ENCODE measurements at regions not wholly inside any gene's neighbourhood (a gene's known extent, or its start where the extent isn't known, plus 50 kb on each side); places are given as distances from the start of the nearest gene placed in this dataset.
"Not testable (repeated sequence)": the region's sequence is repeated elsewhere in the genome, so short reads cannot be mapped to it uniquely, and the experiment has no call there.

DNA sequence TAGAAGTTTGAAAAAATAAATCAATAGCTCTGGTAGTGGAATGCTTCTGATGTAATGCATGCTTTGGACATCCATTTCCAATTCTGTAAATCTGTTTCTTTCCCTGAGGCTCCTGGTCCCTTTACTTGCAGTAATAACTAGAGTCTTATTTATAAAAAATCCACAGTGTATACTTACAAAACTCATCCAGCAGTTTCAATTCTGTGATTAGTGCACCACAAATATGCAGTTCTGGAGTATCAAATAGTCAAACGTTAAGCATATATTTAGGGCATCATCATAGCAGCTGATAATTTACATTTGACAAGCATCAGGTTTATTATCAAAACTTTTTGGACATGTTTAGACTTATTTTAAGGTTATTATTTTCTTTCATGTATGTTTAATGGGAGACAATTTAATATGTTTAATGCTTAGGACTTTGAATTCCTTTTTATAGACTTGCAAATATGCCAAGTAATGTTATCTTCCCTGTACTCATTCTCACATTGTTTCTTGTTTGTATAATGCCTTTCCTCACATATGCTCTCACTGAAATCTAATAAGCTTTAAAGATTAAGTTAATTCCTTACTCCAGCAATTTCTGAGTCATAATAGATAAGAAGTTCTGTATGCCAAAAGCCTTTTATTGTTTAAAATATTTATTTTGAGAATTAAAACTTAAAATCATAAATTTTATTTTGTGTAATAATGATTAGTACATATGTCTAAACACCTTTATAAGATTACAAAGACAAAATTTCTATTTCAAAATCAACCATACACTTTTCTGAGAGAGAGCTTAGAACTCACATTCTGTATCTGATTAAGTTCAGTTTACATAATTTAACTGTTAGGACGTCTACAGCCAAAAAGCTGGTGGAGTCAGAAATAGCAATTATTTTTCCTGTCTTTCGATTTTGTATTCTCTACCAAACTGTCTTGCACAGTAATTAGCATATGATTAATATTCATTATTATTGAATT lies 341.5 kb upstream of the TMEFF2 start:
- H3K27ac ChIP-seq: no peak overlapping the region
- DNase-seq (ENCODE audit: low read depth in 1 of 2, low spot score in 2 of 2): no peak
- H3K9me3 ChIP-seq (replicated peaks): no peaks in the 10 kb centered on the region
- no peaks in the 10 kb centered on the region for H3K36me3 ChIP-seq
- H3K4me1 ChIP-seq (replicated peaks): no peaks in the 10 kb centered on the region
- no peak overlapping the region for H3K4me3 ChIP-seq
- no peaks in the 10 kb centered on the region for H3K27me3 ChIP-seq (replicated peaks)

GRCh38 chr2:192534072-192534471 lies 339.3 kb upstream of the TMEFF2 start:
- no peak overlapping the region for H3K4me3 ChIP-seq
- no peaks in the 10 kb centered on the region for H3K4me1 ChIP-seq (replicated peaks)
- DNase-seq (ENCODE audit: low read depth in 1 of 2, low spot score in 2 of 2): no peak
- H3K27me3 ChIP-seq (replicated peaks): no peaks in the 10 kb centered on the region
- no peak overlapping the region for H3K27ac ChIP-seq
- H3K36me3 ChIP-seq: no peaks in the 10 kb centered on the region
- H3K9me3 ChIP-seq (replicated peaks): no peaks in the 10 kb centered on the region

DNA sequence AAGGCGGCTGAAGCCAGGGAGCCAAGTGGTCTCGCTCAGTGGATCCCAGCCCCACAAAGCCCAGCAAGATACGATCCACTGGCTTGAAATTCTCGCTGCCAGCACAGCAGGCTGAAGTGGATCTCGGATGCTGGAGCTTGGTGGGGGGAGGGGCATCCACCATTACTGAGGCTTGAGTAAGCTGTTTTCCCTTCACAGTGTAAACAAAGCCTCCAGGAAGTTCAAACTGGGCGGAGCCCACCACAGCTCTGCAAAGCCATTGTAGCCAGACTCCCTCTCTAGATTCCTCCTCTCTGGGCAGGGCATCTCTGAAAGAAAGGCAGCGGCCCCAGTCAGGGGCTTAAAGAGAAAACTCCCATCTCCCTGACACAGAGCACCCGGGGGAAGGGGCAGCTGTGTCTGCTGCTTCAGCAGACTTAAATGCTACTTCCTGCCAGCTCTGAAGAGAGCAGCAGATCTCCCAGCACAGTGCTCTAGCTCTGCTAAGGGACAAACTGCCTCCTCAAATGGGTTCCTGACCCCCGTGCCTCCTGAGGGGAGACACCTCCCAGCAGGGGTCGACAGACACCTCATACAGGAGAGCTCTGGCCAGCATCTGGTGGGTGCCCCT lies 330.0 kb upstream of the TMEFF2 start:
- DNase-seq (ENCODE audit: low read depth in 1 of 2, low spot score in 2 of 2); H3K4me3 ChIP-seq; H3K27me3 ChIP-seq (replicated peaks); H3K4me1 ChIP-seq (replicated peaks); H3K9me3 ChIP-seq (replicated peaks); H3K27ac ChIP-seq; H3K36me3 ChIP-seq: not testable (repeated sequence)

DNA sequence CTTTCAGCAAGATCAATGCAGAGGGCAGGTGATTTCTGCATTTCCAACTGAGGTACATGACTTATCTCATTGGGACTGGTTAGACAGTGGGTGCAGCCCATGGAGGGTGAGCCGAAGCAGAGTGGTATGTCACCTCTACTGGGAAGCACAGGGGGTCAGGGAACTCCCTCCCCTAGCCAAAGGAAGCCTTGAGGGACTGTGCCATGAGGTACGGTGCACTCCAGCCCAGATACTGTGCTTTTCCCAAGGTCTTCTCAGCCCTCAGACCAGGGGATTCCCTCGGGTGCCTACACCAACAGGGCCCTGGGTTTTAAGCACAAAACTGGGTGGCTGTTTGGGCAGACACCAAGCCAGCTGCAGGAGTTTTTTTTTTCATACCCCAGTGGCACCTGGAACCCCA lies 329.5 kb upstream of the TMEFF2 start:
- not testable (repeated sequence) for H3K27ac ChIP-seq; DNase-seq (ENCODE audit: low read depth in 1 of 2, low spot score in 2 of 2); H3K36me3 ChIP-seq; H3K9me3 ChIP-seq (replicated peaks); H3K4me1 ChIP-seq (replicated peaks); H3K4me3 ChIP-seq; H3K27me3 ChIP-seq (replicated peaks)

DNA sequence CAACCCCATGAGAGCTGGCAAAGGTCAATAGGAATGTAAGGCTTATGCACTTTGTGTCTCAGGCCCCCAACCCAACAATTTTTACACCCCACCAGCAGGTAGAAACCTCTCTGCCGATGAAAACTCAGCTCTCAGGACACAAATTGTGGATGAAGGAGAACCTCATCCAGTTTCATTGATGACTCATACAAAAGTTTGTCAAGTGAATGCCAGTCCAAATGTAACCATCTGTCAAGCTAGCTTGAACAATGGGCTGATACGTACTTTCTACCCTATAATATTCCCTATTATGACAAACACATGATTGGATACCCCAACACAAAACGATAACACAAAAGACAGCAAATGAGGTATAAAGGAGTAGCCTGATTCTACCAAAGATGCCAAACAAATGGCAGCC lies 321.2 kb upstream of the TMEFF2 start:
- H3K4me3 ChIP-seq: no peak overlapping the region

GRCh38 chr2:192513575-192513974 lies 318.8 kb upstream of the TMEFF2 start:
- no peak overlapping the region for H3K27ac ChIP-seq
- no peak for DNase-seq (ENCODE audit: low read depth in 1 of 2, low spot score in 2 of 2)
- no peaks in the 10 kb centered on the region for H3K36me3 ChIP-seq
- H3K4me1 ChIP-seq (replicated peaks): no peaks in the 10 kb centered on the region
- no peaks in the 10 kb centered on the region for H3K9me3 ChIP-seq (replicated peaks)
- no peak overlapping the region for H3K4me3 ChIP-seq
- H3K27me3 ChIP-seq (replicated peaks): no peaks in the 10 kb centered on the region

More for the DNA sequence above, 321.2 kb upstream of the TMEFF2 start:
- Histone ChIP-seq H3K36me3 (no peaks in the 10 kb centered on the region), H3K27me3 (replicated peaks) (no peaks in the 10 kb centered on the region), H3K4me1 (replicated peaks) (no peaks in the 10 kb centered on the region), H3K27ac (no peak overlapping the region), H3K9me3 (replicated peaks) (no peaks in the 10 kb centered on the region)
- no peak for DNase-seq (ENCODE audit: low read depth in 1 of 2, low spot score in 2 of 2)

DNA sequence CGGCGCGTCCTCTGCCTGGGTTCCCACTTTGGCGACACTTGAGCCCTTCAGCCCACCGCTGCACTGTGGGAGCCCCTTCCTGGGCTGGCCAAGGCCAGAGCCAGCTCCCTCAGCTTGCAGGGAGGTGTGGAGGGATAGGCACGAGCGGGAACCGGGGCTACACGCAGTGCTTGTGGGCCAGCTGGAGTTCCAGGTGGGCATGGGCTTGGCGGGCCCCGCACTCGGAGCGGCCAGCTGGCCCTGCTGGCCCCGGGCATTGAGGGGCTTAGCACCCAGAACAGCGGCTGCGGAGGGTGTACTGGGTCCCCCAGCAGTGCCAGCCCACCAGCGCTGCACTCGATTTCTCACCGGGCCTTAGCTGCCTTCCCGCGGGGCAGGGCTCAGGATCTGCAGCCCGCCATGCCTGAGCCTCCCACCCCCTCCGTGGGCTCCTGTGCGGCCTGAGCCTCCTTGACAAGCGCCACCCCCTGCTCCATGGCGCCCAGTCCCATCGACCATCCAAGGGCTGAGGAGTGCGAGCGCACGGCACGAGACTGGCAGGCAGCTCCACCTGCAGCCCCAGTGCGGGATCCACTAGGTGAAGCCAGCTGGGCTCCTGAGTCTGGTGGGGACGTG lies 313.2 kb upstream of the TMEFF2 start:
- not testable (repeated sequence) for H3K4me3 ChIP-seq; H3K27ac ChIP-seq; H3K9me3 ChIP-seq (replicated peaks); H3K27me3 ChIP-seq (replicated peaks); H3K36me3 ChIP-seq; H3K4me1 ChIP-seq (replicated peaks); DNase-seq (ENCODE audit: low read depth in 1 of 2, low spot score in 2 of 2)

DNA sequence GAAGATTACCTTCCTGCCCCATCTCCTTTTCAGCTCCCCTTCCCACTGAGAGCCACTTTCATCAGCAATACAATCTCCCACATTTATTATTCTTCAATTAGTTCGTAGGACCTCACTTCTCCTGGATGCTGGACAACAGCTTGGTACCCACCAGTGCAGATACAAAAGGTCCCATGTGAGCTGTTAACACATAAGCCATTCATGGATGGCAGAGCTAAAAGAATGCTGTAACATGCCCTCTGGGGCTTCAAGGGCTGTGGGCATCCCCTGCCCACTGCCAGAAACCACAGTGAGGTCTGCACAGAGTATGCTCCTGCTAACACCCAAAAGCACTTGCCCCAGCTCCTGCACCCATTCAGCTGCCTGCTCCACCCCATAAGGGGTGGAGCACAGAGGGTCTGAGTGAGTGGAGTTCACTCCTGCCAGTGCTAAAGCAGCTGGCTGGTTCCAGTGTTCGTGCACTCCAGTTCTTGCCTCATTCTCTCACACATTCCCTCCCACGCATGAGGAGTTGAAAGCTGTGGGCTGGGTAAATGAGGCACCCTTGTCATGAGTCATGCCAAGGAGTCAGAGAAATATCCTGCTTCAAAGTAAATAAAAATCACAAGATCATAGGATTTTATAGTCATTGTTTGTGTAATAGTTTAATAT lies 305.9 kb upstream of the TMEFF2 start:
- Histone ChIP-seq H3K4me1 (replicated peaks) (no peaks in the 10 kb centered on the region), H3K9me3 (replicated peaks) (no peaks in the 10 kb centered on the region), H3K4me3 (no peak overlapping the region), H3K27ac (no peak overlapping the region), H3K36me3 (no peaks in the 10 kb centered on the region), H3K27me3 (replicated peaks) (no peaks in the 10 kb centered on the region)
- DNase-seq (ENCODE audit: low read depth in 1 of 2, low spot score in 2 of 2): no peak

GRCh38 chr2:192499476-192499875 lies 304.7 kb upstream of the TMEFF2 start:
- no peaks in the 10 kb centered on the region for H3K27me3 ChIP-seq (replicated peaks)
- no peak overlapping the region for H3K27ac ChIP-seq
- H3K4me3 ChIP-seq: no peak overlapping the region
- H3K36me3 ChIP-seq: no peaks in the 10 kb centered on the region
- no peak for DNase-seq (ENCODE audit: low read depth in 1 of 2, low spot score in 2 of 2)
- no peaks in the 10 kb centered on the region for H3K4me1 ChIP-seq (replicated peaks)
- H3K9me3 ChIP-seq (replicated peaks): no peaks in the 10 kb centered on the region

- H3K27me3 ChIP-seq (replicated peaks): no peaks in the 10 kb centered on the region
- H3K4me3 ChIP-seq: no peak overlapping the region
- no peaks in the 10 kb centered on the region for H3K4me1 ChIP-seq (replicated peaks)
- no peaks in the 10 kb centered on the region for H3K9me3 ChIP-seq (replicated peaks)
- no peak for DNase-seq (ENCODE audit: low read depth in 1 of 2, low spot score in 2 of 2)
- no peak overlapping the region for H3K27ac ChIP-seq
- H3K36me3 ChIP-seq: no peaks in the 10 kb centered on the region
Measured at GRCh38 chr2:192498747-192499146, 304.0 kb upstream of the TMEFF2 start.

DNA sequence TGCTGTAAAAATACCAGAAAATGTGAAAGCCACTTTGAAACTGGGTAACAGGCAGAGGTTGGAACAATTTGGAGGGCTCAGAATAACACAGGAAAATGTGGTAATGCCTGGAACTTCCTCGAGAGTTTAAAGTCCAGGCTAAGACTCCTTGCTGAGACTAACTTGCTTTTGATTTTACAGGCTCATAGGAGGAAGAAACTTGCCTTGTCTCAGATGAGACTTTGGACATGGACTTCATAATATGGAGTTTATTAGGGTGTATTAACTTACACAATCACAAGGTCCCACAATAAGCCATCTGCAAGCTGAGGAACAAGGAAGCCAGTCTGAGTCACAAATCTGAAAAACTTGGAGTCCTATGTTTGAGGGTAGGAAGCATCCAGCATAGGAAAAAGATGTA lies 293.4 kb upstream of the TMEFF2 start:
- not testable (repeated sequence) for H3K27ac ChIP-seq; H3K9me3 ChIP-seq (replicated peaks); H3K36me3 ChIP-seq; H3K4me1 ChIP-seq (replicated peaks); DNase-seq (ENCODE audit: low read depth in 1 of 2, low spot score in 2 of 2); H3K4me3 ChIP-seq; H3K27me3 ChIP-seq (replicated peaks)

DNA sequence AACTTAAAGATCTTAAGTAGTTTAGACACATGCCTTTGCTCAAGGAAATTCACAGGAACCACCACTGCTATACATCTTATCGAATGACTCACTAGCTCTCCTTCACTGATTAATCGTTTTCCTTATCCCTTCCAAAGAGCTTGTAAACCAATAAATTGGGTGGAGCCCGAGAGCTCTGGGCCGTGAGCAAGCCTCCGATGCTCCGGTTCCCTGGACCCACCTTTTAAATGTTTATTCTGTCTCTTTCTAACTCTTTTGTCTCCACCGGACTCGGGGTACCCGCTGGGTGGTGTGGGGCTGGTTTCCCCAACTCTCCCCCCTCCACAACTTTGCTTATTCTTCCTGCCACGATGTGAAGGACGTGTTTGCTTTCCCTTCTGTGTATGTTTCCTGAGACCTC lies 292.9 kb upstream of the TMEFF2 start:
- Histone ChIP-seq H3K36me3 (no peaks in the 10 kb centered on the region), H3K4me3 (no peak overlapping the region), H3K27me3 (replicated peaks) (no peaks in the 10 kb centered on the region), H3K9me3 (replicated peaks) (no peaks in the 10 kb centered on the region), H3K4me1 (replicated peaks) (no peaks in the 10 kb centered on the region), H3K27ac (no peak overlapping the region)
- no peak for DNase-seq (ENCODE audit: low read depth in 1 of 2, low spot score in 2 of 2)

- no peaks in the 10 kb centered on the region for H3K27me3 ChIP-seq (replicated peaks)
- H3K4me3 ChIP-seq: no peak overlapping the region
- no peaks in the 10 kb centered on the region for H3K36me3 ChIP-seq
- DNase-seq (ENCODE audit: low read depth in 1 of 2, low spot score in 2 of 2): no peak
- no peaks in the 10 kb centered on the region for H3K4me1 ChIP-seq (replicated peaks)
- H3K27ac ChIP-seq: no peak overlapping the region
- H3K9me3 ChIP-seq (replicated peaks): no peaks in the 10 kb centered on the region
Measured at GRCh38 chr2:192484903-192485302, 290.2 kb upstream of the TMEFF2 start.

- H3K27ac ChIP-seq: no peak overlapping the region
- H3K9me3 ChIP-seq (replicated peaks): no peaks in the 10 kb centered on the region
- H3K4me3 ChIP-seq: no peak overlapping the region
- H3K4me1 ChIP-seq (replicated peaks): no peaks in the 10 kb centered on the region
- no peaks in the 10 kb centered on the region for H3K27me3 ChIP-seq (replicated peaks)
- no peaks in the 10 kb centered on the region for H3K36me3 ChIP-seq
- DNase-seq (ENCODE audit: low read depth in 1 of 2, low spot score in 2 of 2): no peak
Measured at GRCh38 chr2:192480984-192481383, 286.3 kb upstream of the TMEFF2 start.

Data from SJSA1 (cell line).